Adrenal gland (tissue), 9 donors: ENCODE measurements at regions not wholly inside any gene's neighbourhood (a gene's known extent, or its start where the extent isn't known, plus 50 kb on each side); places are given as distances from the start of the nearest gene placed in this dataset.

Experiments used
- DNase-seq, 7 donors: peaks; one replicate each; pipeline ENCODE4 v3.0.0-alpha.2; 2019 to 2020
- H3K27ac ChIP-seq, 5 donors: fragments of 200-600 bp; sonication (generic) in 4 of 5; 1 replicate in 3 of 5; 2 replicates in 2 of 5; pipeline versions ENCODE4 v1.5.1 to v1.8.0; 2016 to 2020; ENCODE audit warnings: mild to moderate bottlenecking in 1 of 5
- H3K27me3 ChIP-seq: fragments of 200-600 bp; 2 replicates; pipeline ENCODE4 v1.8.0; 2021
- H3K36me3 ChIP-seq, 2 donors: fragments of 200-600 bp; replicated peaks in 1 of 2; 1 replicate in 1 of 2; 2 replicates in 1 of 2; pipeline versions ENCODE4 v1.5.1 to v1.8.0; 2018 to 2022
- H3K4me1 ChIP-seq, 2 donors: fragments of 200-600 bp; replicated peaks in 1 of 2; 1 replicate in 1 of 2; 2 replicates in 1 of 2; pipeline versions ENCODE4 v1.5.1 to v1.8.0; 2018 to 2021
- H3K4me3 ChIP-seq, 4 donors: fragments of 200-600 bp; sonication (generic) in 3 of 4; one replicate each; pipeline ENCODE4 v1.5.1; 2016 to 2018
- H3K9me3 ChIP-seq, 3 donors: fragments of 200-600 bp; sonication (generic) in 1 of 3; replicated peaks in 1 of 3; 1 replicate in 2 of 3; 2 replicates in 1 of 3; pipeline versions ENCODE4 v1.5.1 to v1.8.0; 2016 to 2021
- POLR2A ChIP-seq, 2 donors: fragments of 450-650 bp; IDR thresholded peaks; one replicate each; pipeline ENCODE4 v1.6.1; 2017; ENCODE audit warnings: antibody characterized with exemption in 2 of 2, mild to moderate bottlenecking in 2 of 2, moderate library complexity in 1 of 2
- WGBS, 4 donors: extraction: QIAGEN DNeasy Blood & Tissue Kit in 2 of 4; methylation state at CpG; one replicate each; pipeline versions ENCODE4 v1.1.5 to v1.1.7; 2013 to 2017; 5-methylcytosine and 5-hydroxymethylcytosine counted together
- intact Hi-C, 2 donors: fragments of 100-400 bp; cut with DNase I; formaldehyde crosslinking; loops; one replicate each; pipeline versions ENCODE4 v1.14.1 to v1.15.0; 2022 to 2023
- TF ChIP-seq, protein P1 (sequence below), 6 experiments: fragments of 450-650 bp in 4 of 6; fragments of 200-600 bp in 2 of 6; sonication (generic) in 1 of 6; IDR thresholded peaks; 1 replicate in 5 of 6; 2 replicates in 1 of 6; pipeline versions ENCODE4 v1.5.1 to v1.8.0; 2016 to 2021; ENCODE audit warnings: antibody characterized with exemption in 6 of 6, mild to moderate bottlenecking in 2 of 6, moderate library complexity in 1 of 6
- donor health status: healthy with polysubstance abuse.
- donor health status: Bipolar disorder and iron deficiency.
- donor health status: DM: yes; HTN: yes; CAD: no.
- donor health status: DM: no; HTN: no; CAD: no.
- donor health status: DM: no; HTN: no; CAD: no.

GRCh38 chr7:110003827-110004226, 1087.1 kb upstream of the LRRN3 start:
- Histone ChIP-seq H3K27me3 (no peaks in the 10 kb centered on the region), H3K9me3 (peaks cover 0 to 4% (median 0%) of the 10 kb centered on the region in 3 donors), H3K27ac (no peak overlapping the region), H3K36me3 (no peaks in the 10 kb centered on the region), H3K4me1 (no peaks in the 10 kb centered on the region), H3K4me3 (no peak overlapping the region)
- TF ChIP-seq, protein P1, sequence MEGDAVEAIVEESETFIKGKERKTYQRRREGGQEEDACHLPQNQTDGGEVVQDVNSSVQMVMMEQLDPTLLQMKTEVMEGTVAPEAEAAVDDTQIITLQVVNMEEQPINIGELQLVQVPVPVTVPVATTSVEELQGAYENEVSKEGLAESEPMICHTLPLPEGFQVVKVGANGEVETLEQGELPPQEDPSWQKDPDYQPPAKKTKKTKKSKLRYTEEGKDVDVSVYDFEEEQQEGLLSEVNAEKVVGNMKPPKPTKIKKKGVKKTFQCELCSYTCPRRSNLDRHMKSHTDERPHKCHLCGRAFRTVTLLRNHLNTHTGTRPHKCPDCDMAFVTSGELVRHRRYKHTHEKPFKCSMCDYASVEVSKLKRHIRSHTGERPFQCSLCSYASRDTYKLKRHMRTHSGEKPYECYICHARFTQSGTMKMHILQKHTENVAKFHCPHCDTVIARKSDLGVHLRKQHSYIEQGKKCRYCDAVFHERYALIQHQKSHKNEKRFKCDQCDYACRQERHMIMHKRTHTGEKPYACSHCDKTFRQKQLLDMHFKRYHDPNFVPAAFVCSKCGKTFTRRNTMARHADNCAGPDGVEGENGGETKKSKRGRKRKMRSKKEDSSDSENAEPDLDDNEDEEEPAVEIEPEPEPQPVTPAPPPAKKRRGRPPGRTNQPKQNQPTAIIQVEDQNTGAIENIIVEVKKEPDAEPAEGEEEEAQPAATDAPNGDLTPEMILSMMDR (IDR thresholded peaks at IDR 0.05) = no peak
- no peak for TF ChIP-seq POLR2A (IDR thresholded peaks at IDR 0.05)
- intact Hi-C loops = no loop called here
- 82 to 92% (median 85%) methylated on average over 1 of the region's 1 CpG for WGBS, 4 donors
- DNase-seq = no peak

DNA sequence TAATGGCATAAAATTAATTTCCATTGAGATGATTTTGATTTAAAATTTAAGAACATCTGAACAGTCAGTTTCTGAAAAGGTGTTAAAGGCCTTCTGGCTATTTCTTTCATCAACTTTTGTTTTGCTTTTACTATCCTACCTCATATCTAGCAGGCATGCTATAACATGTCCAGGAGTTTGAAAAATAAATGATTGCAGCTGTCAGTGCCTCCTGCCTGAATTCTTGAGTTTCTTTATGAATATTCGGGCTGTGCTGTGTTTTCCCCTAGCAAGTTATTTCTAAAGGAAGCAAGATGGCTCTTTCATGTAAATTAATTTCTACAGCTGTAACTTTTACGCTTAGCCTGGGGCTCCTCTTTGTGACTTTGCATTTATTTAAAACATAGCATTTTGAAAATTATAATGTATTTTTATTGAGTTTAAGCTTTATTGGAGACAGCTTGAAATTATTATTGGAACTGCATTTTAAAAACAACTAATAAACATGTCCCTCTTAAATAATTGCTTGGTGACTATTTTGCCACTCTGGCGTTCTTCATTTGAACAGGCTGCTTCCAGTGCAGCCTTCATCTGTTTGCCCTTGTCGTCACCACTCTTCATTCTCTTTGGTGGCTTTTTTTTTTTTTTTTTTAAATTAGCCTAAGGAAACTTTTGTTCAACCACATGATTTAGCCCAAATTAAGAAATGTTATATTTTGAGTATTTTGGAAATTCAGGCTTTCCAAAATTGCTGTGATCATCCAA, 1083.4 kb upstream of the LRRN3 start:
- no peaks in the 10 kb centered on the region for H3K36me3 ChIP-seq
- no peak for TF ChIP-seq POLR2A (IDR thresholded peaks at IDR 0.05)
- TF ChIP-seq, protein P1 (IDR thresholded peaks at IDR 0.05) = no peak
- no peak overlapping the region for H3K27ac ChIP-seq
- H3K9me3 ChIP-seq = no peaks in the 10 kb centered on the region
- no peaks in the 10 kb centered on the region for H3K27me3 ChIP-seq
- WGBS, 4 donors = 81 to 87% (median 82%) methylated on average over 4 of the region's 4 CpGs
- DNase-seq = no peak
- no peaks in the 10 kb centered on the region for H3K4me1 ChIP-seq
- intact Hi-C loops = no loop called here
- H3K4me3 ChIP-seq = no peak overlapping the region

DNA sequence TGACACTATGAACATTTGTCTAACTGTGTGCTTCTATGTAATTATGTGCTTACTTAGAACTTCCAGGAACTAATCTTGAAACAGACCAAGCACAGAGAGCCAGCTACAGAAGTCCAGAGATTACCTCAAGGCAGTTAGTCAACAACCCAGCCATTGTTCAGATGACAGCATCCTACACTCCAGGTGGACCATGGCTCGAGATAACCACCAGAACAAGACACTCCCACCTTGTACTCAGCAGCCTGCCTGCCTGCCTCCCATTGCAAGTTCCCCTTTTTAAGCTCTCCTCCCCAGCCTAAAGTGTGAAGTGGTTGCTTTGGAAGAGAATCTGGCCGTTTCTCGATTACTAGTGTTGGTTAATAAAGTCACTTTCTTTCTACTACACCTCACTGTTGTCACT, 1080.6 kb upstream of the LRRN3 start:
- no peak overlapping the region for H3K27ac ChIP-seq
- H3K9me3 ChIP-seq = no peaks in the 10 kb centered on the region
- no peaks in the 10 kb centered on the region for H3K36me3 ChIP-seq
- H3K4me3 ChIP-seq = no peak overlapping the region
- no peak for DNase-seq
- WGBS, 4 donors = 73 to 86% (median 78%) methylated on average over 3 of the region's 3 CpGs
- intact Hi-C loops = no loop called here
- H3K4me1 ChIP-seq = no peaks in the 10 kb centered on the region
- TF ChIP-seq POLR2A (IDR thresholded peaks at IDR 0.05) = no peak
- TF ChIP-seq, protein P1 (IDR thresholded peaks at IDR 0.05) = no peak
- H3K27me3 ChIP-seq = no peaks in the 10 kb centered on the region

DNA sequence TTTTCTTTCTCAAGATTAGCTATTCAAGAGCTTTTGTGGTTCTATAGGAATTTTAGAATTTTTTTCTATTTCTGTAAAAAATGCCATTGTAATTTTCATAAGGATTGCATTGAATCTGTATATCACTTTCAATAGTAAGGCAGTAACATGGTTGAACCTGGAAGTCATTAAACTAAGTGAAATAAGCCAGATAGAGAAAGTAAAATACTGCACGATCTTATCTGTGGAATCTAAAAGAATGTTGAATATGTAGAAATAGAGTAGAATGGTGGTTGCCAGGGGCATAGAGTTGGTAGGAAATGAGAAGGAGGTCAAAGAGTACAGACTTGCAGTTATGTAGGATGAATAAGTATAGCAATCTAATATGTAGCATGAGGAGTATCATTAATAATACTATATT, 1073.5 kb upstream of the LRRN3 start:
- TF ChIP-seq, protein P1 (IDR thresholded peaks at IDR 0.05) = no peak
- no peak for TF ChIP-seq POLR2A (IDR thresholded peaks at IDR 0.05)
- no peak for DNase-seq
- Histone ChIP-seq H3K4me3 (no peak overlapping the region), H3K27me3 (no peaks in the 10 kb centered on the region), H3K4me1 (no peaks in the 10 kb centered on the region), H3K9me3 (no peaks in the 10 kb centered on the region), H3K36me3 (no peaks in the 10 kb centered on the region), H3K27ac (no peak overlapping the region)
- intact Hi-C loops = no loop called here
- 79 to 92% (median 83%) methylated on average over 1 of the region's 1 CpG for WGBS, 4 donors
